HCT116 (cell line): ENCODE measurements at regions not wholly inside any gene's neighbourhood (a gene's known extent, or its start where the extent isn't known, plus 50 kb on each side); places are given as distances from the start of the nearest gene placed in this dataset.

ENCODE experiments used
- ATAC-seq: fragments of 200-7000 bp; cut with Tn5 transposase; 2 replicates; pipeline ENCODE4 v1.9.1; 2020; ENCODE audit warnings: mild to moderate bottlenecking, moderate library complexity
- BruUV-seq: library from RNA; stranded (reverse); fragments of 400-500 nt; replicated peaks from 2 replicates; lab custom pipeline; 2021; lab: Mats Ljungman, UMichigan
- CTCF ChIA-PET: fragments of 300-600 bp; sonication (Branson Sonifier 250); formaldehyde crosslinking; loops from one replicate; lab custom pipeline; 2021; ENCODE audit warnings: antibody characterized with exemption; lab: Charles Lee
- POLR2A ChIA-PET: fragments of 300-600, 350-600 bp; sonication (Branson Sonifier 250); formaldehyde crosslinking; loops from one replicate; lab custom pipeline; 2021; ENCODE audit warnings: antibody characterized with exemption; lab: Charles Lee
- RAD21 ChIA-PET, 2 experiments: fragments of 300-600 bp; sonication (Branson Sonifier 250); formaldehyde crosslinking; loops; one replicate each; lab custom pipeline; 2023; ENCODE audit warnings: low total read pairs in 2 of 2; ENCODE audit not compliant: uncharacterized antibody in 2 of 2, unreplicated experiment in 2 of 2, low non-redundant PET in 1 of 2; lab: Charles Lee
- DNase-seq: peaks from one replicate; pipeline ENCODE4 v3.0.0-alpha.2; 2010; ENCODE audit warnings: low read depth, low spot score
- H2AFZ ChIP-seq: fragments of 200-600 bp; shearing (Covaris generic), sonication (generic); 2 replicates; pipeline ENCODE4 v1.6.1; 2017; ENCODE audit warnings: low read depth, mixed run types, mixed read lengths, antibody characterized with exemption, low read length; ENCODE audit not compliant: poor library complexity, severe bottlenecking
- H3K27ac ChIP-seq: 2 replicates; pipeline ENCODE4 v1.5.1; 2012; ENCODE audit warnings: low read depth, low read length
- H3K27me3 ChIP-seq: fragments of 200-600 bp; sonication (generic); 2 replicates; pipeline ENCODE4 v1.6.1; 2016; ENCODE audit warnings: mixed run types, low read length, mixed read lengths; ENCODE audit not compliant: insufficient read depth
- H3K36me3 ChIP-seq, 2 experiments: fragments of 200-500 bp in 1 of 2; fragments of 200-600 bp in 1 of 2; sonication (Bioruptor generic) in 1 of 2; sonication (generic) in 1 of 2; 2 replicates each; pipeline versions ENCODE4 v1.5.1 to v1.6.1; 2014 to 2016; ENCODE audit warnings: low read length in 2 of 2, inconsistent platforms in 1 of 2, mixed read lengths in 1 of 2, mixed run types in 1 of 2; ENCODE audit not compliant: insufficient read depth in 2 of 2, control insufficient read depth in 1 of 2
- H3K4me1 ChIP-seq, 2 experiments: fragments of 200-600 bp in 1 of 2; sonication (generic) in 1 of 2; 2 replicates each; pipeline versions ENCODE4 v1.5.1 to v1.6.1; 2012 to 2017; ENCODE audit warnings: low read length in 2 of 2, inconsistent platforms in 1 of 2, mild to moderate bottlenecking in 1 of 2, mixed read lengths in 1 of 2, mixed run types in 1 of 2, moderate library complexity in 1 of 2; ENCODE audit not compliant: insufficient read depth in 2 of 2, control insufficient read depth in 1 of 2
- H3K4me2 ChIP-seq: fragments of 200-600 bp; sonication (generic); 2 replicates; pipeline ENCODE4 v1.6.1; 2017; ENCODE audit warnings: mixed run types, low read length, mixed read lengths
- H3K4me3 ChIP-seq, 2 experiments: fragments of 200-600 bp in 1 of 2; sonication (generic) in 1 of 2; replicated peaks in 1 of 2; 2 replicates each; pipeline ENCODE4 v1.5.1; 2011 to 2016; ENCODE audit warnings: low read length in 2 of 2, control low read depth in 1 of 2, low read depth in 1 of 2, mild to moderate bottlenecking in 1 of 2, mixed read lengths in 1 of 2, mixed run types in 1 of 2
- H3K79me2 ChIP-seq: fragments of 200-600 bp; sonication (generic); 2 replicates; pipeline ENCODE4 v1.6.1; 2017; ENCODE audit warnings: mild to moderate bottlenecking, mixed run types, low read length, moderate library complexity, mixed read lengths; ENCODE audit not compliant: insufficient read depth
- H3K9ac ChIP-seq: fragments of 200-600 bp; sonication (generic); 2 replicates; pipeline ENCODE4 v1.6.1; 2016; ENCODE audit warnings: low read length, mixed read lengths
- H3K9me2 ChIP-seq: fragments of 200-600 bp; sonication (generic), shearing (Covaris generic); 2 replicates; pipeline ENCODE4 v1.6.1; 2017; ENCODE audit warnings: mixed run types, mild to moderate bottlenecking, moderate library complexity; ENCODE audit not compliant: insufficient read depth
- H3K9me3 ChIP-seq, 2 experiments: fragments of 200-500 bp in 1 of 2; fragments of 200-600 bp in 1 of 2; sonication (Bioruptor generic) in 1 of 2; sonication (generic) in 1 of 2; 2 replicates each; pipeline ENCODE4 v1.6.1; 2014 to 2017; ENCODE audit warnings: low read length in 2 of 2, mixed read lengths in 2 of 2, inconsistent platforms in 1 of 2, low read depth in 1 of 2, mild to moderate bottlenecking in 1 of 2, mixed run types in 1 of 2, moderate library complexity in 1 of 2; ENCODE audit not compliant: control insufficient read depth in 1 of 2, insufficient read depth in 1 of 2
- H4K20me1 ChIP-seq: fragments of 200-600 bp; sonication (generic), shearing (Covaris generic); 2 replicates; pipeline ENCODE4 v1.6.1; 2017; ENCODE audit warnings: mixed run types, mild to moderate bottlenecking, moderate library complexity; ENCODE audit not compliant: insufficient read depth
- CBX3 ChIP-seq: IDR thresholded peaks from 2 replicates; pipeline ENCODE4 v1.6.1; 2012; ENCODE audit warnings: low read depth
- CEBPB ChIP-seq: IDR thresholded peaks from 2 replicates; pipeline ENCODE4 v1.6.1; 2012; ENCODE audit warnings: low read depth
- EGR1 ChIP-seq: IDR thresholded peaks from 2 replicates; pipeline ENCODE4 v1.6.1; 2012; ENCODE audit warnings: low read depth
- EZH2phosphoT487 ChIP-seq: fragments of 200-600 bp; IDR thresholded peaks from 2 replicates; pipeline ENCODE4 v1.6.1; 2018; ENCODE audit warnings: antibody characterized with exemption, borderline replicate concordance
- REST ChIP-seq: IDR thresholded peaks from 2 replicates; pipeline ENCODE4 v1.6.1; 2012; ENCODE audit warnings: low read depth
- SIN3A ChIP-seq: IDR thresholded peaks from 2 replicates; pipeline ENCODE4 v1.6.1; 2012; ENCODE audit warnings: low read depth
- SP1 ChIP-seq: IDR thresholded peaks from 2 replicates; pipeline ENCODE4 v1.6.1; 2012; ENCODE audit warnings: low read depth
- SRF ChIP-seq: IDR thresholded peaks from 2 replicates; pipeline ENCODE4 v1.6.1; 2012; ENCODE audit warnings: low read depth
- YY1 ChIP-seq: IDR thresholded peaks from 2 replicates; pipeline ENCODE4 v1.6.1; 2011; ENCODE audit warnings: low read length, low read depth, moderate library complexity, mild to moderate bottlenecking; ENCODE audit not compliant: insufficient replicate concordance; ENCODE audit errors: extremely low read depth
- intact Hi-C: fragments of 100-400 bp; cut with micrococcal nuclease; formaldehyde crosslinking; loops from 2 replicates; pipeline ENCODE4 v1.10.0; 2022
- TF ChIP-seq, protein P1 (sequence below): IDR thresholded peaks from 2 replicates; pipeline ENCODE4 v1.6.1; 2011; ENCODE audit warnings: mild to moderate bottlenecking, low read length, moderate library complexity; ENCODE audit not compliant: insufficient replicate concordance; ENCODE audit errors: extremely low read depth

- POLR2A ChIA-PET = no interaction called here
- TF ChIP-seq SRF = no peak
- TF ChIP-seq, protein P1, sequence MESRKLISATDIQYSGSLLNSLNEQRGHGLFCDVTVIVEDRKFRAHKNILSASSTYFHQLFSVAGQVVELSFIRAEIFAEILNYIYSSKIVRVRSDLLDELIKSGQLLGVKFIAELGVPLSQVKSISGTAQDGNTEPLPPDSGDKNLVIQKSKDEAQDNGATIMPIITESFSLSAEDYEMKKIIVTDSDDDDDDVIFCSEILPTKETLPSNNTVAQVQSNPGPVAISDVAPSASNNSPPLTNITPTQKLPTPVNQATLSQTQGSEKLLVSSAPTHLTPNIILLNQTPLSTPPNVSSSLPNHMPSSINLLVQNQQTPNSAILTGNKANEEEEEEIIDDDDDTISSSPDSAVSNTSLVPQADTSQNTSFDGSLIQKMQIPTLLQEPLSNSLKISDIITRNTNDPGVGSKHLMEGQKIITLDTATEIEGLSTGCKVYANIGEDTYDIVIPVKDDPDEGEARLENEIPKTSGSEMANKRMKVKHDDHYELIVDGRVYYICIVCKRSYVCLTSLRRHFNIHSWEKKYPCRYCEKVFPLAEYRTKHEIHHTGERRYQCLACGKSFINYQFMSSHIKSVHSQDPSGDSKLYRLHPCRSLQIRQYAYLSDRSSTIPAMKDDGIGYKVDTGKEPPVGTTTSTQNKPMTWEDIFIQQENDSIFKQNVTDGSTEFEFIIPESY = no peak
- TF ChIP-seq REST = no peak
- no peak for TF ChIP-seq SIN3A
- TF ChIP-seq CBX3 = no peak
- no peak for TF ChIP-seq SP1
- TF ChIP-seq EGR1 = no peak
- no peak for TF ChIP-seq EZH2phosphoT487
- TF ChIP-seq CEBPB = no peak
- no peak for TF ChIP-seq YY1
- RAD21 ChIA-PET = no interaction called here
- Histone ChIP-seq H3K4me1 (no peaks in the 10 kb centered on the region), H3K9ac (no peak overlapping the region), H4K20me1 (no peaks in the 10 kb centered on the region), H3K79me2 (no peaks in the 10 kb centered on the region), H3K4me2 (no peak overlapping the region), H3K9me3 (peaks cover 13 to 21% of the 10 kb centered on the region in 2 experiments; a peak in 2 of 4 replicates), H3K27me3 (no peaks in the 10 kb centered on the region), H3K9me2 (no peaks in the 10 kb centered on the region), H3K4me3 (no peak overlapping the region), H2AFZ (no peak overlapping the region), H3K36me3 (no peaks in the 10 kb centered on the region), H3K27ac (no peak overlapping the region)
- no peak for DNase-seq
- no TSS peak for BruUV-seq
- CTCF ChIA-PET = interaction anchor here (1.2 kb wide), 1 partner anchor 9 kb away, joined by 3 read pairs; no protein-coding TSS in a partner anchor
- ATAC-seq = no peak
- intact Hi-C loops = no loop called here
Observed at GRCh38 chr6:91476000-91476399, 889.1 kb upstream of the MAP3K7 start.
